A673 (cell line): ENCODE measurements at regions not wholly inside any gene's neighbourhood (a gene's known extent, or its start where the extent isn't known, plus 50 kb on each side); places are given as distances from the start of the nearest gene placed in this dataset.

ENCODE experiments used
- CTCF ChIP-seq: fragments of 300-800, 200-600 bp; sonication (generic); conservative IDR thresholded peaks from 2 replicates; pipeline ENCODE4 v1.5.1; 2017; ENCODE audit warnings: low read depth, mild to moderate bottlenecking, antibody characterized with exemption, low read length, moderate library complexity, mixed read lengths
- EZH2 ChIP-seq: fragments of 200-600 bp; sonication (generic); IDR thresholded peaks from 2 replicates; pipeline ENCODE4 v1.6.1; 2017; ENCODE audit warnings: borderline replicate concordance, low read depth, mild to moderate bottlenecking, mixed read lengths, antibody characterized with exemption, low read length; ENCODE audit not compliant: poor library complexity, severe bottlenecking

- TF ChIP-seq CTCF, result no peak
- no peak for TF ChIP-seq EZH2
Observed at GRCh38 chr6:156150391-156150790, 626.8 kb upstream of the ARID1B start.
